Smooth muscle cell (in vitro differentiated cells): ENCODE measurements at regions not wholly inside any gene's neighbourhood (a gene's known extent, or its start where the extent isn't known, plus 50 kb on each side); places are given as distances from the start of the nearest gene placed in this dataset.

Experiments
- DNase-seq: peaks from one replicate; lab custom pipeline; 2025; ENCODE audit not compliant: unreplicated experiment; lab: John Stamatoyannopoulos, UW
- H2AFZ ChIP-seq: fragments of 200-600 bp; sonication (generic); 2 replicates; pipeline ENCODE4 v1.6.0; 2016; ENCODE audit warnings: antibody characterized with exemption, low read depth, mild to moderate bottlenecking
- H3F3A ChIP-seq: fragments of 200-600 bp; sonication (generic); 2 replicates; pipeline ENCODE4 v1.6.0; 2017; ENCODE audit warnings: antibody characterized with exemption, low read depth
- H3K27ac ChIP-seq: fragments of 200-600 bp; sonication (generic); 2 replicates; pipeline ENCODE4 v1.5.1; 2016; ENCODE audit warnings: low read depth, mild to moderate bottlenecking
- H3K27me3 ChIP-seq: fragments of 200-600 bp; sonication (generic); 2 replicates; pipeline ENCODE4 v1.6.1; 2016; ENCODE audit warnings: low read depth, mild to moderate bottlenecking
- H3K36me3 ChIP-seq: fragments of 200-600 bp; sonication (generic); 2 replicates; pipeline ENCODE4 v1.5.1; 2016; ENCODE audit warnings: low read depth
- H3K4me1 ChIP-seq: fragments of 200-600 bp; sonication (generic); 2 replicates; pipeline ENCODE4 v1.5.1; 2016; ENCODE audit warnings: low read depth
- H3K4me2 ChIP-seq: fragments of 200-600 bp; sonication (generic); 2 replicates; pipeline ENCODE4 v1.6.0; 2016; ENCODE audit warnings: mild to moderate bottlenecking
- H3K4me3 ChIP-seq: fragments of 200-600 bp; sonication (generic); 2 replicates; pipeline ENCODE4 v1.5.1; 2016; ENCODE audit warnings: mild to moderate bottlenecking
- H3K79me2 ChIP-seq: fragments of 200-600 bp; sonication (generic); 2 replicates; pipeline ENCODE4 v1.6.0; 2016; ENCODE audit warnings: low read depth, mild to moderate bottlenecking
- H3K9ac ChIP-seq: fragments of 200-600 bp; sonication (generic); 2 replicates; pipeline ENCODE4 v1.6.0; 2016; ENCODE audit warnings: low read depth
- H3K9me3 ChIP-seq: fragments of 200-600 bp; sonication (generic); replicated peaks from 2 replicates; pipeline ENCODE4 v1.5.1; 2016; ENCODE audit warnings: low read depth
- H4K20me1 ChIP-seq: fragments of 200-600 bp; sonication (generic); 2 replicates; pipeline ENCODE4 v1.6.0; 2016; ENCODE audit warnings: low read depth
- WGBS: methylation state at CpG from one replicate; pipeline ENCODE4 v1.1.7; 2016; ENCODE audit warnings: low lambda C conversion rate; 5-methylcytosine and 5-hydroxymethylcytosine counted together
- TF ChIP-seq, protein P1 (sequence below): fragments of 200-600 bp; sonication (generic); IDR thresholded peaks from 2 replicates; pipeline ENCODE4 v1.5.1; 2017; ENCODE audit warnings: borderline replicate concordance, mild to moderate bottlenecking, antibody characterized with exemption; ENCODE audit not compliant: insufficient read depth, poor library complexity, severe bottlenecking

GRCh38 chr12:118884226-118884625 lies 97.1 kb upstream of the SRRM4 start:
- Histone ChIP-seq H3K9me3 (no peaks in the 10 kb centered on the region), H3K27me3 (no peaks in the 10 kb centered on the region), H3K4me1 (peaks cover 4% of the 10 kb centered on the region), H3K79me2 (no peaks in the 10 kb centered on the region), H3K36me3 (no peaks in the 10 kb centered on the region), H3F3A (no peaks in the 10 kb centered on the region), H3K4me2 (no peak overlapping the region), H3K9ac (no peak overlapping the region), H4K20me1 (no peaks in the 10 kb centered on the region), H2AFZ (no peak overlapping the region), H3K4me3 (no peak overlapping the region), H3K27ac (no peak overlapping the region)
- TF ChIP-seq, protein P1, sequence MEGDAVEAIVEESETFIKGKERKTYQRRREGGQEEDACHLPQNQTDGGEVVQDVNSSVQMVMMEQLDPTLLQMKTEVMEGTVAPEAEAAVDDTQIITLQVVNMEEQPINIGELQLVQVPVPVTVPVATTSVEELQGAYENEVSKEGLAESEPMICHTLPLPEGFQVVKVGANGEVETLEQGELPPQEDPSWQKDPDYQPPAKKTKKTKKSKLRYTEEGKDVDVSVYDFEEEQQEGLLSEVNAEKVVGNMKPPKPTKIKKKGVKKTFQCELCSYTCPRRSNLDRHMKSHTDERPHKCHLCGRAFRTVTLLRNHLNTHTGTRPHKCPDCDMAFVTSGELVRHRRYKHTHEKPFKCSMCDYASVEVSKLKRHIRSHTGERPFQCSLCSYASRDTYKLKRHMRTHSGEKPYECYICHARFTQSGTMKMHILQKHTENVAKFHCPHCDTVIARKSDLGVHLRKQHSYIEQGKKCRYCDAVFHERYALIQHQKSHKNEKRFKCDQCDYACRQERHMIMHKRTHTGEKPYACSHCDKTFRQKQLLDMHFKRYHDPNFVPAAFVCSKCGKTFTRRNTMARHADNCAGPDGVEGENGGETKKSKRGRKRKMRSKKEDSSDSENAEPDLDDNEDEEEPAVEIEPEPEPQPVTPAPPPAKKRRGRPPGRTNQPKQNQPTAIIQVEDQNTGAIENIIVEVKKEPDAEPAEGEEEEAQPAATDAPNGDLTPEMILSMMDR, result no peak
- WGBS, result 51% methylated on average over 1 of the region's 1 CpG
- no peak for DNase-seq

DNA sequence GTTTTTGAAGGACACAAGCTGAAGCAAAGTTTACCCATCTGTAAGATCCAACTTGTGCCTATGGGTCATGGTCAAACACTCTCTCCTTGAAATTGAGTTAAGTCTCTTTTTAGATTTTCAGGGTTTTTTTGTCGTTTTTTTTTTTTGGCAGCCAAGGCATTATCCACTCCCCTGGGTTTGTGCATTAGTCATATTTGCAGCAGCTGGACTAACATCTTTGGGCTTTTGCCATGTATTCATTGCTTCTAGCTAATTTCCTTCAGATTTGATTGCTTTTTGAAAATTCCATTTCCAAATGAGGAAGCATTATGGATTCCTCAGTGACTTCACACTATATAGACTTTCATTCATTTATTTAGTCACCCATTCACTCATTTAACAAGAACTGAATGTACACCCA lies 80.3 kb upstream of the SRRM4 start:
- no peaks in the 10 kb centered on the region for H3F3A ChIP-seq
- no peak overlapping the region for H3K27ac ChIP-seq
- no peaks in the 10 kb centered on the region for H3K4me1 ChIP-seq
- no peaks in the 10 kb centered on the region for H3K79me2 ChIP-seq
- H3K4me3 ChIP-seq, result no peak overlapping the region
- no peaks in the 10 kb centered on the region for H3K9me3 ChIP-seq
- TF ChIP-seq, protein P1, result no peak
- DNase-seq, result no peak
- 71% methylated on average over 1 of the region's 1 CpG for WGBS
- H3K9ac ChIP-seq, result no peak overlapping the region
- no peak overlapping the region for H3K4me2 ChIP-seq
- H3K27me3 ChIP-seq, result no peaks in the 10 kb centered on the region
- H4K20me1 ChIP-seq, result no peaks in the 10 kb centered on the region
- no peaks in the 10 kb centered on the region for H3K36me3 ChIP-seq
- H2AFZ ChIP-seq, result no peak overlapping the region

DNA sequence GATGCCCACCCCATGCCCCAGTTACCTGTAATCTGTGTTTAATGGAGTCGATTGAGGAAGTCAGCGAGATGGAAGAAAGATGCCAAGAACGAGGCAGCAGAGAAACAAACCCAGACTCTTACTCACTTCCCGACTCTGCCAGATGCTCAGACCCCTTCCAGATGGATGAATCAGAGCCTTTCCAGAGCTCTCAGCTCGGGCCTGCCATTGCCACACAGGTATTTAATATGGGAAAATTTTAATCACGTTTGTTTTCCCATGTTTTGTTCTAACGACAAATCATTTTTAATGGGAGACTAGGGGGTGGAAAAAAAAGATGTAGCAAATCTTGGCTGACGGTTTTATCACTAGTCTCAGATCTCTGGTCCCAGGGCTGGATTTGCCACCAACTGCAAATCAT lies 72.5 kb upstream of the SRRM4 start:
- TF ChIP-seq, protein P1, result no peak
- Histone ChIP-seq H3K4me2 (no peak overlapping the region), H3K4me3 (no peak overlapping the region), H3K9me3 (no peaks in the 10 kb centered on the region), H3K27ac (no peak overlapping the region), H3K9ac (no peak overlapping the region), H3K27me3 (no peaks in the 10 kb centered on the region), H3K79me2 (no peaks in the 10 kb centered on the region), H3K4me1 (no peaks in the 10 kb centered on the region), H3F3A (no peaks in the 10 kb centered on the region), H2AFZ (no peak overlapping the region), H3K36me3 (no peaks in the 10 kb centered on the region), H4K20me1 (no peaks in the 10 kb centered on the region)
- WGBS, result 62% methylated on average over 8 of the region's 8 CpGs
- DNase-seq, result no peak

- Histone ChIP-seq H3K36me3 (no peaks in the 10 kb centered on the region), H3F3A (no peaks in the 10 kb centered on the region), H2AFZ (no peak overlapping the region), H3K4me2 (no peak overlapping the region), H3K79me2 (no peaks in the 10 kb centered on the region), H3K27ac (no peak overlapping the region), H3K4me1 (no peaks in the 10 kb centered on the region), H3K4me3 (no peak overlapping the region), H3K9me3 (no peaks in the 10 kb centered on the region), H4K20me1 (no peaks in the 10 kb centered on the region), H3K9ac (no peak overlapping the region), H3K27me3 (no peaks in the 10 kb centered on the region)
- TF ChIP-seq, protein P1, result no peak
- DNase-seq, result no peak
- WGBS, result 85% methylated on average over 9 of the region's 9 CpGs
Measured at GRCh38 chr12:118912697-118913270, 68.6 kb upstream of the SRRM4 start.
